H1 (cell line): ENCODE measurements at regions not wholly inside any gene's neighbourhood (a gene's known extent, or its start where the extent isn't known, plus 50 kb on each side); places are given as distances from the start of the nearest gene placed in this dataset.

Experiments
- CTCF ChIA-PET: fragments of 300-600 bp; sonication (Branson Sonifier 250); formaldehyde crosslinking; loops from one replicate; lab custom pipeline; 2021; ENCODE audit not compliant: partially characterized antibody; lab: Charles Lee
- POLR2A ChIA-PET: fragments of 300-600 bp; sonication (Branson Sonifier 250); formaldehyde crosslinking; loops from one replicate; lab custom pipeline; 2021; ENCODE audit warnings: inconsistent platforms; ENCODE audit not compliant: partially characterized antibody; lab: Charles Lee
- DNase-seq, 2 experiments: peaks; one replicate each; pipeline versions ENCODE4 v3.0.0 to v3.0.0-alpha.2; 2010 to 2022; ENCODE audit warnings: low spot score in 2 of 2, low read depth in 1 of 2, mixed read lengths in 1 of 2
- FAIRE-seq: peaks from 2 replicates; lab custom pipeline; 2011; peaks lifted over from hg19 to GRCh38; lab: Jason Lieb, UNC
- H2AFZ ChIP-seq: 2 replicates; pipeline ENCODE4 v1.8.1; 2012; ENCODE audit warnings: low read length, inconsistent platforms
- H2AK5ac ChIP-seq: 2 replicates; pipeline ENCODE4 v1.6.1; 2013; ENCODE audit warnings: low read depth, low read length
- H2BK120ac ChIP-seq: replicated peaks from 2 replicates; pipeline ENCODE3; 2013; ENCODE audit warnings: low read depth, low read length, inconsistent platforms
- H2BK12ac ChIP-seq: 2 replicates; pipeline ENCODE4 v1.6.1; 2013; ENCODE audit warnings: low read depth, low read length
- H2BK15ac ChIP-seq: 2 replicates; pipeline ENCODE4 v1.6.1; 2013; ENCODE audit warnings: low read length
- H2BK20ac ChIP-seq: 2 replicates; pipeline ENCODE4 v1.6.1; 2013; ENCODE audit warnings: low read length
- H2BK5ac ChIP-seq: 2 replicates; pipeline ENCODE4 v1.6.1; 2013; ENCODE audit warnings: low read depth, low read length
- H3K14ac ChIP-seq: 2 replicates; pipeline ENCODE4 v1.6.1; 2013; ENCODE audit warnings: inconsistent platforms; ENCODE audit not compliant: insufficient read length
- H3K18ac ChIP-seq: 2 replicates; pipeline ENCODE4 v1.6.1; 2013; ENCODE audit warnings: low read length; ENCODE audit errors: extremely low read depth
- H3K23ac ChIP-seq: 2 replicates; pipeline ENCODE4 v1.6.1; 2013; ENCODE audit warnings: inconsistent platforms; ENCODE audit not compliant: insufficient read length
- H3K23me2 ChIP-seq: 2 replicates; pipeline ENCODE4 v1.6.1; 2013; ENCODE audit warnings: low read depth, low read length
- H3K27ac ChIP-seq: 2 replicates; pipeline ENCODE4 v1.6.1; 2011; ENCODE audit warnings: low read depth, low read length, inconsistent platforms
- H3K27me3 ChIP-seq, 4 experiments: replicated peaks in 1 of 4; 1 replicate in 1 of 4; 2 replicates in 3 of 4; pipeline versions ENCODE4 v1.6.1 to v1.8.1; 2011 to 2013; ENCODE audit warnings: low read length in 3 of 4, mild to moderate bottlenecking in 3 of 4, inconsistent platforms in 2 of 4, mixed read lengths in 2 of 4, moderate library complexity in 1 of 4; ENCODE audit not compliant: control insufficient read depth in 3 of 4, insufficient read depth in 3 of 4; ENCODE audit errors: extremely low read depth in 1 of 4
- H3K36me3 ChIP-seq, 4 experiments: 2 replicates each; pipeline versions ENCODE4 v1.6.1 to v1.8.1; 2011 to 2013; ENCODE audit warnings: mild to moderate bottlenecking in 4 of 4, low read length in 3 of 4, moderate library complexity in 2 of 4, control low read depth in 1 of 4, inconsistent platforms in 1 of 4; ENCODE audit not compliant: insufficient read depth in 4 of 4, control insufficient read depth in 2 of 4
- H3K4ac ChIP-seq: replicated peaks from 2 replicates; pipeline ENCODE3; 2013; ENCODE audit warnings: low read length, low read depth, mixed read lengths, inconsistent platforms; ENCODE audit not compliant: insufficient read length
- H3K4me1 ChIP-seq, 4 experiments: replicated peaks in 1 of 4; 1 replicate in 1 of 4; 2 replicates in 3 of 4; pipeline versions ENCODE4 v1.6.1 to v1.8.1; 2011 to 2013; ENCODE audit warnings: low read length in 3 of 4, inconsistent platforms in 2 of 4, mixed read lengths in 1 of 4; ENCODE audit not compliant: insufficient read depth in 4 of 4, control insufficient read depth in 3 of 4
- H3K4me2 ChIP-seq, 2 experiments: 2 replicates each; pipeline versions ENCODE4 v1.6.1 to v1.8.1; 2011 to 2013; ENCODE audit warnings: low read depth in 2 of 2, low read length in 2 of 2, control low read depth in 1 of 2, inconsistent platforms in 1 of 2, mild to moderate bottlenecking in 1 of 2; ENCODE audit not compliant: insufficient read depth in 1 of 2
- H3K4me3 ChIP-seq, 4 experiments: fragments of 200-600, 300-600 bp in 1 of 4; sonication (generic), shearing (Covaris generic), sonication (Bioruptor Twin) in 1 of 4; 2 replicates each; pipeline versions ENCODE4 v1.5.1 to v1.8.1; 2011 to 2016; ENCODE audit warnings: low read length in 4 of 4, low read depth in 3 of 4, control low read depth in 2 of 4, inconsistent platforms in 2 of 4, mild to moderate bottlenecking in 2 of 4, mixed read lengths in 1 of 4, moderate library complexity in 1 of 4; ENCODE audit not compliant: insufficient read depth in 2 of 4; ENCODE audit errors: extremely low read depth in 1 of 4
- H3K56ac ChIP-seq: replicated peaks from 2 replicates; pipeline ENCODE3; 2013; ENCODE audit warnings: low read depth, mild to moderate bottlenecking, mixed read lengths, low read length, inconsistent platforms; ENCODE audit not compliant: insufficient read length
- H3K79me1 ChIP-seq: 2 replicates; pipeline ENCODE4 v1.6.1; 2013; ENCODE audit warnings: low read depth, low read length, control low read depth
- H3K79me2 ChIP-seq, 2 experiments: 2 replicates each; pipeline versions ENCODE4 v1.6.1 to v1.8.1; 2012 to 2013; ENCODE audit warnings: low read length in 2 of 2, mild to moderate bottlenecking in 2 of 2, inconsistent platforms in 1 of 2; ENCODE audit not compliant: insufficient read depth in 2 of 2, control insufficient read depth in 1 of 2
- H3K9ac ChIP-seq, 4 experiments: replicated peaks in 1 of 4; 1 replicate in 1 of 4; 2 replicates in 3 of 4; pipeline versions ENCODE4 v1.6.1 to v1.8.1; 2011 to 2013; ENCODE audit warnings: low read depth in 3 of 4, low read length in 3 of 4, control low read depth in 2 of 4, mild to moderate bottlenecking in 2 of 4, moderate library complexity in 2 of 4, inconsistent platforms in 1 of 4; ENCODE audit errors: extremely low read depth in 1 of 4
- H3K9me3 ChIP-seq, 2 experiments: 2 replicates each; pipeline versions ENCODE4 v1.6.1 to v1.8.1; 2012 to 2013; ENCODE audit warnings: mild to moderate bottlenecking in 2 of 2, moderate library complexity in 2 of 2, control low read depth in 1 of 2, inconsistent platforms in 1 of 2, low read depth in 1 of 2, low read length in 1 of 2, mixed read lengths in 1 of 2; ENCODE audit not compliant: insufficient read depth in 2 of 2
- H4K20me1 ChIP-seq, 2 experiments: replicated peaks in 1 of 2; 2 replicates each; pipeline versions ENCODE3 to v1.8.1; 2011 to 2013; ENCODE audit warnings: inconsistent platforms in 2 of 2, low read length in 2 of 2, mild to moderate bottlenecking in 1 of 2; ENCODE audit not compliant: insufficient read depth in 2 of 2, control insufficient read depth in 1 of 2
- H4K5ac ChIP-seq: 2 replicates; pipeline ENCODE4 v1.6.1; 2013; ENCODE audit warnings: low read length, low read depth, mixed read lengths, inconsistent platforms; ENCODE audit not compliant: insufficient read length
- H4K8ac ChIP-seq: 2 replicates; pipeline ENCODE4 v1.8.0; 2013; ENCODE audit warnings: mild to moderate bottlenecking, moderate library complexity, low read length, inconsistent platforms; ENCODE audit not compliant: insufficient read depth; ENCODE audit errors: extremely low read depth
- H4K91ac ChIP-seq: replicated peaks from 2 replicates; pipeline ENCODE3; 2013; ENCODE audit warnings: low read length, mixed read lengths, inconsistent platforms; ENCODE audit not compliant: insufficient read length
- ASH2L ChIP-seq: fragments of 200-600, 300-600 bp; sonication (generic); IDR thresholded peaks from one replicate; pipeline ENCODE4 v1.7.1; 2017; ENCODE audit warnings: low read length
- CBX5 ChIP-seq: fragments of 300-800, 300-1000 bp; sonication (generic); IDR thresholded peaks from 2 replicates; pipeline ENCODE4 v1.7.1; 2016; ENCODE audit warnings: antibody characterized with exemption, low read length, low read depth
- JUND ChIP-seq: IDR thresholded peaks from 2 replicates; pipeline ENCODE4 v1.6.1; 2011; ENCODE audit warnings: mild to moderate bottlenecking, improper control_type of control experiment, low read length
- PHF8 ChIP-seq: fragments of 200-600 bp; sonication (generic); conservative IDR thresholded peaks from 2 replicates; pipeline ENCODE4 v1.7.1; 2012; ENCODE audit warnings: low read depth, mild to moderate bottlenecking, inconsistent platforms, low read length, moderate library complexity
- POU5F1 ChIP-seq: IDR thresholded peaks from 2 replicates; pipeline ENCODE4 v1.6.1; 2011; ENCODE audit warnings: low read depth, mild to moderate bottlenecking, low read length, moderate library complexity
- RNF2 ChIP-seq: fragments of 200-900, 300-1000 bp; sonication (generic); IDR thresholded peaks from 2 replicates; pipeline ENCODE4 v1.7.1; 2016; ENCODE audit warnings: borderline replicate concordance, low read depth, mild to moderate bottlenecking, antibody characterized with exemption, low read length; ENCODE audit not compliant: poor library complexity, severe bottlenecking; ENCODE audit errors: missing control alignments
- SP1 ChIP-seq: IDR thresholded peaks from 2 replicates; pipeline ENCODE4 v1.6.1; 2011; ENCODE audit warnings: low read depth, low read length
- TEAD4 ChIP-seq: IDR thresholded peaks from 2 replicates; pipeline ENCODE4 v1.6.1; 2012; ENCODE audit warnings: low read depth, low read length, inconsistent platforms, mixed read lengths
- WGBS, 2 experiments: shearing (Covaris generic) in 1 of 2; methylation state at CpG; one replicate each; pipeline versions ENCODE4 v1.1.6 to v1.1.7; 2013 to 2015; ENCODE audit warnings: low lambda C conversion rate in 2 of 2, mixed read lengths in 2 of 2, inconsistent platforms in 1 of 2, low coverage in 1 of 2, missing lambda C conversion rate in 1 of 2; ENCODE audit not compliant: insufficient replicate concordance in 2 of 2, insufficient coverage in 1 of 2, insufficient read length in 1 of 2; ENCODE audit errors: extremely low coverage in 1 of 2, missing lambda C conversion rate in 1 of 2; 5-methylcytosine and 5-hydroxymethylcytosine counted together
- TF ChIP-seq, protein P1 (sequence below): IDR thresholded peaks from 2 replicates; pipeline ENCODE4 v1.6.1; 2011; ENCODE audit warnings: low read depth, mild to moderate bottlenecking, low read length; ENCODE audit not compliant: insufficient read depth

DNA sequence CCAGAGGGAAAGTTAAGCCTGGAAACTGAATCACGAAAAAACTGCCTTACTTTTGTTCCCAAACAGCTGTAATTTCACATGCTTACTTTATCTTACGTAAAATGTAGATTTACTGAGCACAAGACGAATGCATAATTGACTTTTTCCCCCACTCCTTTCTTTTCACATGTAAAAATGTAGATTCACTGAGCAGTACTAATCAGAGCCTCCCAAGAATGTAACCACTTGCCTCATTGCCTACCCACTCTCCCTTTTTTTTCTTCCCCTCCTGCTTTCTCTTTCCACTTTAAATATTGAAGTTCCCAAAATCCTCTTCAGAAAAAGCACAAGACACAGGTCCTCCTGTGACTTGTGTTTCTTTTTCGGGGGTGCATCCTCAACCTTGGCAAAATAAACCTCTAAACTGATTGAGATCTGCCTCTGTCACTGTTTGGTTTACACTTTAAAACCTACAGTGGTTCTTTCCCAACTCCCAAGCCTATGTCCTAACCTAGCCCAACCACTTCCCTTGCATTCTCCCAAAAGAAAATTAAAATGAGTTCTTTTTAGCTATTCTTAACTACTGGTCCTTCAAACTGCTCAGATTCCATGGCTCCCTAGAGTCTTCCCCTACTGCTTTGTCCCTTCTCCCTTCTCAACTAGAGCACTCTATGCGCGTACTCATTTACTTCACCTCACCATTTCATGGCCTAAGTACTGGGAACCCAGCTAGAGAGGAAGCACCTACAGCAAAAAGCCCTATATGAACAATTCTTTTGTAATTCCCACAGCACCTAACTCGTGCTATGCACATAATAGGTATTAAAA, 236.6 kb upstream of the MKLN1 start:
- no peak overlapping the region for H3K23ac ChIP-seq
- peak overlapping the region; percentile 81 for H3K18ac ChIP-seq
- H3K27ac ChIP-seq, result peak overlapping the region; percentile 72
- H2BK12ac ChIP-seq, result no peak overlapping the region; the same call in 1 of the 2 replicates
- no peak overlapping the region for H2AFZ ChIP-seq
- no peak overlapping the region for H3K56ac ChIP-seq
- no peak overlapping the region for H2BK15ac ChIP-seq
- H3K23me2 ChIP-seq, result no peaks in the 10 kb centered on the region
- H4K5ac ChIP-seq, result peak overlapping the region; percentile 50
- no peak overlapping the region for H4K8ac ChIP-seq
- H3K4me2 ChIP-seq, result peak overlapping the region; percentile 64 to 78
- whole genome bisulfite sequencing, 2 experiments, result 22% methylated on average over 7 of the region's 7 CpGs; no CpG with 5 or more reads in 1 of the 2 experiments
- ChIA-PET CTCF (interaction anchor here (0.5 to 1.7 kb wide), 5 partner anchors 13 to 394 kb away, joined by 3 to 5 read pairs (median 3); no protein-coding TSS in a partner anchor), POLR2A (interaction anchor here (0.8 to 1.8 kb wide), 5 partner anchors 10 to 19 kb away, joined by 3 to 5 read pairs (median 3); no protein-coding TSS in a partner anchor)
- DNase-seq, result no peak
- peaks cover 3% of the 10 kb centered on the region; the same call in 1 of the 2 replicates for H3K79me1 ChIP-seq
- peaks cover 0 to 2% of the 10 kb centered on the region in 2 experiments for H4K20me1 ChIP-seq
- H3K9me3 ChIP-seq, result no peaks in the 10 kb centered on the region
- no peak overlapping the region for H3K14ac ChIP-seq
- 0 out of 7 replicates have a peak overlapping the region, but pooled peaks of 1 of the 4 experiments have one; percentile 11 for H3K9ac ChIP-seq
- H3K27me3 ChIP-seq, result no peaks in the 10 kb centered on the region
- no peak overlapping the region for H4K91ac ChIP-seq
- H3K36me3 ChIP-seq, result peaks cover 0 to 4% (median 0%) of the 10 kb centered on the region in 4 experiments; a peak in 2 of 8 replicates
- peaks cover 0 to 61% of the 10 kb centered on the region in 2 experiments; a peak in 2 of 4 replicates for H3K79me2 ChIP-seq
- TF ChIP-seq, protein P1, sequence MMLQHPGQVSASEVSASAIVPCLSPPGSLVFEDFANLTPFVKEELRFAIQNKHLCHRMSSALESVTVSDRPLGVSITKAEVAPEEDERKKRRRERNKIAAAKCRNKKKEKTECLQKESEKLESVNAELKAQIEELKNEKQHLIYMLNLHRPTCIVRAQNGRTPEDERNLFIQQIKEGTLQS, result no peak
- TF ChIP-seq TEAD4 (peak; percentile 75), CBX5 (no peak), JUND (peak; percentile 13; the same call in 1 of the 2 replicates), RNF2 (no peak), SP1 (peak; percentile 65), POU5F1 (no peak), PHF8 (no peak), ASH2L (peak; percentile 73)
- TF ChIP-seq, all 59 proteins: peak for 4
- peaks cover 5 to 36% (median 18%) of the 10 kb centered on the region in 4 experiments for H3K4me1 ChIP-seq
- peak overlapping the region; percentile 52 for H2BK20ac ChIP-seq
- peak; percentile 69 for FAIRE-seq
- peak overlapping the region; percentile 60 for H2BK120ac ChIP-seq
- peak overlapping the region in 2 of 4 experiments; percentile 1 to 49; a peak in 4 of 8 replicates for H3K4me3 ChIP-seq
- no peak overlapping the region; the same call in 1 of the 2 replicates for H2AK5ac ChIP-seq
- H3K4ac ChIP-seq, result peak overlapping the region; percentile 2
- peak overlapping the region; percentile 71 for H2BK5ac ChIP-seq
